NB4 (cell line): ENCODE measurements at regions not wholly inside any gene's neighbourhood (a gene's known extent, or its start where the extent isn't known, plus 50 kb on each side); places are given as distances from the start of the nearest gene placed in this dataset.

Experiments
- CTCF ChIP-seq: IDR thresholded peaks from one replicate; pipeline ENCODE4 v1.5.1; 2012; ENCODE audit warnings: low read depth, low read length
- MAX ChIP-seq: IDR thresholded peaks from 2 replicates; pipeline ENCODE4 v1.6.1; 2011; ENCODE audit warnings: low read depth, low read length
- MYC ChIP-seq: IDR thresholded peaks from 2 replicates; pipeline ENCODE4 v1.6.1; 2011; ENCODE audit warnings: low read depth, low read length
- POLR2A ChIP-seq: IDR thresholded peaks from 2 replicates; pipeline ENCODE4 v1.6.1; 2011; ENCODE audit warnings: mild to moderate bottlenecking; ENCODE audit not compliant: insufficient read length; ENCODE audit errors: extremely low read depth

- no peak for TF ChIP-seq POLR2A
- TF ChIP-seq CTCF = no peak
- no peak for TF ChIP-seq MAX
- no peak for TF ChIP-seq MYC
Measured at GRCh38 chr4:179328627-179329026, 1886.4 kb upstream of the AGA start.
